GM18870 (cell line): ENCODE measurements at regions not wholly inside any gene's neighbourhood (a gene's known extent, or its start where the extent isn't known, plus 50 kb on each side); places are given as distances from the start of the nearest gene placed in this dataset.

Source experiments
- ATAC-seq: cut with Tn5 transposase; IDR thresholded peaks from one replicate; pipeline ENCODE4 v1.9.1; 2021; ENCODE audit warnings: moderate library complexity; ENCODE audit not compliant: unreplicated experiment

- no peak for ATAC-seq
These were observed 322.0 kb upstream of the KLHL1 start for GRCh38 chr13:70430256-70430655.

GRCh38 chr13:70424928-70425327 lies 316.7 kb upstream of the KLHL1 start:
- no peak for ATAC-seq

GRCh38 chr13:70424428-70424827 lies 316.2 kb upstream of the KLHL1 start:
- no peak for ATAC-seq

- no peak for ATAC-seq
These were observed 306.9 kb upstream of the KLHL1 start for GRCh38 chr13:70415136-70415535.

- no peak for ATAC-seq
These were observed 300.6 kb upstream of the KLHL1 start for GRCh38 chr13:70408865-70409264.

- no peak for ATAC-seq
These were observed 299.2 kb upstream of the KLHL1 start for GRCh38 chr13:70407486-70407885.

- ATAC-seq, result no peak
These were observed 297.0 kb upstream of the KLHL1 start for GRCh38 chr13:70405266-70405665.

GRCh38 chr13:70394031-70394548 lies 285.8 kb upstream of the KLHL1 start:
- ATAC-seq, result no peak

GRCh38 chr13:70391678-70392077 lies 283.4 kb upstream of the KLHL1 start:
- no peak for ATAC-seq

GRCh38 chr13:70390968-70391367 lies 282.7 kb upstream of the KLHL1 start:
- no peak for ATAC-seq

- ATAC-seq, result no peak
These were observed 281.8 kb upstream of the KLHL1 start for GRCh38 chr13:70390064-70390463.

GRCh38 chr13:70388935-70389334 lies 280.7 kb upstream of the KLHL1 start:
- ATAC-seq, result no peak

- ATAC-seq, result no peak
These were observed 278.7 kb upstream of the KLHL1 start for GRCh38 chr13:70386919-70387318.

GRCh38 chr13:70385852-70386251 lies 277.6 kb upstream of the KLHL1 start:
- ATAC-seq, result no peak

GRCh38 chr13:70384156-70384555 lies 275.9 kb upstream of the KLHL1 start:
- no peak for ATAC-seq

GRCh38 chr13:70380809-70381208 lies 272.6 kb upstream of the KLHL1 start:
- no peak for ATAC-seq

GRCh38 chr13:70375718-70376117 lies 267.5 kb upstream of the KLHL1 start:
- no peak for ATAC-seq

- no peak for ATAC-seq
These were observed 262.7 kb upstream of the KLHL1 start for GRCh38 chr13:70370924-70371323.

GRCh38 chr13:70366720-70367119 lies 258.5 kb upstream of the KLHL1 start:
- ATAC-seq, result no peak

- no peak for ATAC-seq
These were observed 255.7 kb upstream of the KLHL1 start for GRCh38 chr13:70363991-70364390.

- ATAC-seq, result no peak
These were observed 254.7 kb upstream of the KLHL1 start for GRCh38 chr13:70362820-70363570.

GRCh38 chr13:70357031-70357430 lies 248.8 kb upstream of the KLHL1 start:
- ATAC-seq, result no peak

GRCh38 chr13:70353096-70353495 lies 244.8 kb upstream of the KLHL1 start:
- no peak for ATAC-seq
